CD4-positive, alpha-beta T cell (primary cell): ENCODE measurements at regions not wholly inside any gene's neighbourhood (a gene's known extent, or its start where the extent isn't known, plus 50 kb on each side); places are given as distances from the start of the nearest gene placed in this dataset.

Source experiments
- ATAC-seq: fragments of 200-7000 bp; cut with Tn5 transposase; one replicate; pipeline ENCODE4 v1.10.0; 2022; ENCODE audit warnings: mild to moderate bottlenecking; ENCODE audit not compliant: poor library complexity
- CTCF ChIA-PET: fragments of 350-600 bp; sonication (Branson Sonifier 250); formaldehyde crosslinking; loops from one replicate; lab custom pipeline; 2021; ENCODE audit warnings: antibody characterized with exemption, inconsistent platforms; lab: Charles Lee
- POLR2A ChIA-PET: fragments of 350-600 bp; sonication (Branson Sonifier 250); formaldehyde crosslinking; loops from one replicate; lab custom pipeline; 2021; ENCODE audit warnings: antibody characterized with exemption, inconsistent platforms; lab: Charles Lee
- DNase-seq, 14 experiments: peaks; one replicate each; pipeline ENCODE4 v3.0.0-alpha.2; 2013 to 2020; ENCODE audit warnings: mixed read lengths in 2 of 14
- H3K27ac ChIP-seq, 2 donors: one replicate each; pipeline versions ENCODE4 v1.5.1 to v1.7.0; 2013; ENCODE audit warnings: low read length in 2 of 2, low read depth in 1 of 2, mild to moderate bottlenecking in 1 of 2
- H3K27me3 ChIP-seq, 2 experiments: 1 replicate in 1 of 2; 2 replicates in 1 of 2; pipeline versions ENCODE4 v1.6.1 to v1.7.0; 2013; ENCODE audit warnings: low read length in 2 of 2, control low read depth in 1 of 2, mild to moderate bottlenecking in 1 of 2, moderate library complexity in 1 of 2; ENCODE audit not compliant: insufficient read depth in 2 of 2, control insufficient read depth in 1 of 2
- H3K36me3 ChIP-seq: one replicate; pipeline ENCODE4 v1.6.1; 2013; ENCODE audit warnings: low read length, control low read depth; ENCODE audit not compliant: insufficient read depth
- H3K4me1 ChIP-seq: one replicate; pipeline ENCODE4 v1.6.1; 2013; ENCODE audit warnings: low read length, control low read depth; ENCODE audit not compliant: insufficient read depth
- H3K4me3 ChIP-seq: one replicate; pipeline ENCODE4 v1.5.1; 2013; ENCODE audit warnings: mild to moderate bottlenecking, low read length, moderate library complexity
- H3K9me3 ChIP-seq, 2 experiments: 1 replicate in 1 of 2; 2 replicates in 1 of 2; pipeline versions ENCODE4 v1.6.1 to v1.7.0; 2013; ENCODE audit warnings: low read length in 2 of 2, mild to moderate bottlenecking in 2 of 2, control low read depth in 1 of 2, moderate library complexity in 1 of 2; ENCODE audit not compliant: control insufficient read depth in 1 of 2, insufficient read depth in 1 of 2
- H3K27ac Mint-ChIP-seq: one replicate; pipeline ENCODE4 v1.8.0; 2020; ENCODE audit warnings: mixed read lengths
- H3K27me3 Mint-ChIP-seq: one replicate; pipeline ENCODE4 v1.8.0; 2021; ENCODE audit warnings: mixed read lengths
- H3K36me3 Mint-ChIP-seq: one replicate; pipeline ENCODE4 v1.8.0; 2021; ENCODE audit warnings: low read depth, mixed read lengths
- H3K4me1 Mint-ChIP-seq: one replicate; pipeline ENCODE4 v1.8.0; 2021; ENCODE audit warnings: low read depth, mixed read lengths
- H3K4me3 Mint-ChIP-seq: one replicate; pipeline ENCODE4 v1.8.0; 2020; ENCODE audit warnings: mild to moderate bottlenecking, mixed read lengths
- H3K9me3 Mint-ChIP-seq: one replicate; pipeline ENCODE4 v1.8.0; 2020; ENCODE audit warnings: mixed read lengths
- intact Hi-C, 2 experiments: fragments of 100-400 bp; cut with DNase I in 1 of 2; cut with micrococcal nuclease in 1 of 2; formaldehyde crosslinking; loops; one replicate each; pipeline versions ENCODE4 v1.15.1 to v1.9.0; 2023 to 2025; cut with DNase I, micrococcal nuclease
- TF ChIP-seq, protein P1 (sequence below): fragments of 200-600 bp; IDR thresholded peaks from one replicate; pipeline ENCODE4 v1.8.0; 2022; ENCODE audit warnings: antibody characterized with exemption, mild to moderate bottlenecking

DNA sequence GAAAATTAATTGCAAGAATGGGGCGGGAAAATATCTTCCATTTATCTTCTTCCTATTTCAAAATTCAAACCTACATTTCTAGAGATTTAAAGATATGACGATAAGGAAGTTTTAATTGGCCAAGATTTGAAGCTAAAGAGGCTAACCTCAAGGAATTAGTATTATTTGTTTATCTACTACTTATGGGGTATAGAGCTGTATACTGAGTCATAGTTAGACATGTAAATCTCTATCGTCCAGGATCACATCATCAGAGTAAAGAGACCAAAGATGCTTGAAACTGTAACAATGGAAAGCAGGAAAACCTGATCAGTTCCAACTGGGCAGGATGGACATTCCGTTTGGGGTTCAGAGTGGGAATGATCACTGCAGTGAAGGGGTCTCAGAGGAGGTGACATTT, 95.2 kb upstream of the KLF7 start:
- ChIA-PET POLR2A (interaction anchor here (0.6 kb wide), 1 partner anchor 92 kb away, joined by 3 read pairs; no protein-coding TSS in a partner anchor), CTCF (no interaction called here)

DNA sequence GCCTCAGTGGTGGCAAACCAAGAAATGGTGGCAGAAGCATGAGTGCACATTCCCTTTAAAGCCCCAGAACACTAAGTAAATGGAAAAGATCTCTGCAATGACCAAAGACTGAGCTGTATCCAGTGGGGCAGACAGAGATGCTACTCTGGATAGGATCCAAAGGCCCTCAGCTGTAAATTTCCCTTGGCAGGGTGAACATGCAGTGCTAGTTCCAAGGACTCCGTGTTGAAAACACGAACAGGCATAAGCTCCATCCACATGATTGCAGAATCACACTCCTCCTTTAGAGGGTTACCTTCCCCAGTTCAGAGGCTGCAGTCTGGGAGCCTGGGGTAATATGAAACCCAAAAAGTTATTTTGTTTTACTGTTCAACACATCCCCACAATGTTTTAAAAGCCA, 98.6 kb upstream of the KLF7 start:
- CTCF ChIA-PET = no interaction called here
- no peaks in the 10 kb centered on the region for H3K36me3 Mint-ChIP-seq
- H3K9me3 ChIP-seq = no peaks in the 10 kb centered on the region

More for the DNA sequence above, 95.2 kb upstream of the KLF7 start:
- Mint-ChIP-seq H3K4me1 (no peaks in the 10 kb centered on the region), H3K27ac (no peak overlapping the region), H3K36me3 (no peaks in the 10 kb centered on the region), H3K4me3 (no peak overlapping the region), H3K9me3 (no peaks in the 10 kb centered on the region), H3K27me3 (no peaks in the 10 kb centered on the region)
- Histone ChIP-seq H3K4me1 (no peaks in the 10 kb centered on the region), H3K36me3 (no peaks in the 10 kb centered on the region), H3K27me3 (no peaks in the 10 kb centered on the region), H3K4me3 (no peak overlapping the region), H3K27ac (no peak overlapping the region), H3K9me3 (no peaks in the 10 kb centered on the region)
- no peak for DNase-seq
- intact Hi-C loops = no loop called here
- TF ChIP-seq, protein P1, sequence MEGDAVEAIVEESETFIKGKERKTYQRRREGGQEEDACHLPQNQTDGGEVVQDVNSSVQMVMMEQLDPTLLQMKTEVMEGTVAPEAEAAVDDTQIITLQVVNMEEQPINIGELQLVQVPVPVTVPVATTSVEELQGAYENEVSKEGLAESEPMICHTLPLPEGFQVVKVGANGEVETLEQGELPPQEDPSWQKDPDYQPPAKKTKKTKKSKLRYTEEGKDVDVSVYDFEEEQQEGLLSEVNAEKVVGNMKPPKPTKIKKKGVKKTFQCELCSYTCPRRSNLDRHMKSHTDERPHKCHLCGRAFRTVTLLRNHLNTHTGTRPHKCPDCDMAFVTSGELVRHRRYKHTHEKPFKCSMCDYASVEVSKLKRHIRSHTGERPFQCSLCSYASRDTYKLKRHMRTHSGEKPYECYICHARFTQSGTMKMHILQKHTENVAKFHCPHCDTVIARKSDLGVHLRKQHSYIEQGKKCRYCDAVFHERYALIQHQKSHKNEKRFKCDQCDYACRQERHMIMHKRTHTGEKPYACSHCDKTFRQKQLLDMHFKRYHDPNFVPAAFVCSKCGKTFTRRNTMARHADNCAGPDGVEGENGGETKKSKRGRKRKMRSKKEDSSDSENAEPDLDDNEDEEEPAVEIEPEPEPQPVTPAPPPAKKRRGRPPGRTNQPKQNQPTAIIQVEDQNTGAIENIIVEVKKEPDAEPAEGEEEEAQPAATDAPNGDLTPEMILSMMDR = no peak
- ATAC-seq = no peak

DNA sequence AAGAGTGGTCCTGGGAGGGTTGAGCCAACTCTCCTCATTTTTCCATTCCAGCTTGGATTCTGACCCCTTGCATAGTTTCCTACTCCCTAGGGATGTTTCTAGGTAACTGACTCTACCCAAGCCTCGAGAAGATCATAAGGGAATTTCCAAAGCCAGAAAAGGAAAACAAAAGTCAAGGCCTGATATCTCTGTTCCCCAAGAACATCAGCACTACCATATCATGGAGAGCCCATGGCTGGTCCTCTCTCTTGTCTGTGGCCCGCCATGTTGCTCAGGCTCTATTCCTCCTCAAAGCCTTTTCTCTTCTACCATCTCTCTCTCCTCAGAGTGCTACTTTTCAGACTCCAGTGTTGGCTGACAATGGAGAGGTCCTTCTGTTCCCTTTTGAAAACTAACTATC, 99.6 kb upstream of the KLF7 start:
- CTCF ChIA-PET = no interaction called here
- Mint-ChIP-seq H3K27me3 (no peaks in the 10 kb centered on the region), H3K4me1 (no peaks in the 10 kb centered on the region), H3K9me3 (no peaks in the 10 kb centered on the region), H3K27ac (no peak overlapping the region), H3K4me3 (no peak overlapping the region), H3K36me3 (no peaks in the 10 kb centered on the region)
- TF ChIP-seq, protein P1 = no peak
- Histone ChIP-seq H3K4me1 (no peaks in the 10 kb centered on the region), H3K4me3 (no peak overlapping the region), H3K27me3 (no peaks in the 10 kb centered on the region), H3K36me3 (no peaks in the 10 kb centered on the region), H3K9me3 (no peaks in the 10 kb centered on the region), H3K27ac (no peak overlapping the region)
- no peak for ATAC-seq
- DNase-seq = no peak
- POLR2A ChIA-PET = no interaction called here
- intact Hi-C loops = no loop called here

More for the DNA sequence above, 98.6 kb upstream of the KLF7 start:
- H3K36me3 ChIP-seq = no peaks in the 10 kb centered on the region
- H3K9me3 Mint-ChIP-seq = no peaks in the 10 kb centered on the region
- ATAC-seq (no peak), DNase-seq (no peak)
- H3K27me3 Mint-ChIP-seq = no peaks in the 10 kb centered on the region
- no peak overlapping the region for H3K27ac ChIP-seq
- TF ChIP-seq, protein P1 = no peak
- no peak overlapping the region for H3K4me3 Mint-ChIP-seq
- no peak overlapping the region for H3K27ac Mint-ChIP-seq
- H3K27me3 ChIP-seq = no peaks in the 10 kb centered on the region
- H3K4me1 ChIP-seq = no peaks in the 10 kb centered on the region
- no peaks in the 10 kb centered on the region for H3K4me1 Mint-ChIP-seq
- H3K4me3 ChIP-seq = no peak overlapping the region
- POLR2A ChIA-PET = no interaction called here
- intact Hi-C loops = no loop called here
